ENCODE measurements at regions not wholly inside any gene's neighbourhood (a gene's known extent, or its start where the extent isn't known, plus 50 kb on each side); places are given as distances from the start of the nearest gene placed in this dataset.

DNA sequence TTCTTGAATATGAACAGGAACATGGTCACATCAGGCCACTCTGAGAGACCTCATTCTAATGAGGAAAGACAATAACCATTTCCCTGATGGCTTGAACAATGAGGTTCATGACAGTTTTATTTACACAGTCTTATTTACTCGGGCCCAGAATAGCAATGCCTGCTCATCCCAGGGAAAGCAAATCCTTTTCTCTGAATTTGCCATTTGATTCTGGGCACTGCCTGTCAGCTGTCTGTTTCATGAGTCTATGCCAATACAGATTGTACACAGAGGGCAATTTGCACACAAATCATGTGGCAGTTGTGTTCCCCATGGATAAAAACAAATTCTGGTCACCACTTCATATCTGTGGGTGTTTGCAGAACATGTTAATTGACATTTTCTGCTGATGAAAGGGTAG, 492.5 kb downstream of the ACTL7B start:
- Histone ChIP-seq H3K9me3 (ENCODE audit: control insufficient read depth in 1 of 2, low read length in 2 of 2) (no peaks in the 10 kb centered on the region), H3K36me3 (ENCODE audit: control insufficient read depth in 1 of 2, insufficient read depth in 2 of 2, low read length in 2 of 2) (no peaks in the 10 kb centered on the region), H3K27ac (ENCODE audit: low read length) (no peak overlapping the region), H3K4me1 (ENCODE audit: control insufficient read depth in 1 of 2, insufficient read depth in 2 of 2, low read length in 2 of 2) (no peaks in the 10 kb centered on the region), H3K27me3 (ENCODE audit: low read depth, low read length) (no peaks in the 10 kb centered on the region), H3K4me3 (ENCODE audit: low read depth in 1 of 2, low read length in 2 of 2) (no peak overlapping the region)

DNA sequence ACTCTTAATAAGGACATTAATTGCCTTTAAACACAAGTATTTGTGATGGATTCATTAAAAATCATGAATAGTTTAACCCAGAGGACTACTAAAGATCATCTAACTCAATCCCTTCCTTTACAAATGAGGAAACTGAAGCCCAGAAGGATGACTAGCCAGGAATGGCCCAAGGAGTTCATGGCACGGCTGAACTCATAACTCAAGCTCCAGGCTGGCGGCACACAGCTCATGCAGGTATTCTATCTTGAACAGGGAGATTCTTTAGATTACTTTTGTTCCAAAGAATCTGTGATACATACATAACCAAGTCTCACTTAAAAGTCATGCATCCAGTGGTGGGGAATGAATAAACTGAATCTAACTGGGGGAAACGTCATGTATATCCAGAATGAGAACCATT, 495.5 kb downstream of the ACTL7B start:
- H3K27ac ChIP-seq (ENCODE audit: low read length): no peak overlapping the region
- no peaks in the 10 kb centered on the region for H3K27me3 ChIP-seq (ENCODE audit: low read depth, low read length)
- no peaks in the 10 kb centered on the region for H3K36me3 ChIP-seq (ENCODE audit: control insufficient read depth in 1 of 2, insufficient read depth in 2 of 2, low read length in 2 of 2)
- H3K9me3 ChIP-seq (ENCODE audit: control insufficient read depth in 1 of 2, low read length in 2 of 2): no peaks in the 10 kb centered on the region
- H3K4me1 ChIP-seq (ENCODE audit: control insufficient read depth in 1 of 2, insufficient read depth in 2 of 2, low read length in 2 of 2): no peaks in the 10 kb centered on the region
- H3K4me3 ChIP-seq (ENCODE audit: low read depth in 1 of 2, low read length in 2 of 2): no peak overlapping the region

DNA sequence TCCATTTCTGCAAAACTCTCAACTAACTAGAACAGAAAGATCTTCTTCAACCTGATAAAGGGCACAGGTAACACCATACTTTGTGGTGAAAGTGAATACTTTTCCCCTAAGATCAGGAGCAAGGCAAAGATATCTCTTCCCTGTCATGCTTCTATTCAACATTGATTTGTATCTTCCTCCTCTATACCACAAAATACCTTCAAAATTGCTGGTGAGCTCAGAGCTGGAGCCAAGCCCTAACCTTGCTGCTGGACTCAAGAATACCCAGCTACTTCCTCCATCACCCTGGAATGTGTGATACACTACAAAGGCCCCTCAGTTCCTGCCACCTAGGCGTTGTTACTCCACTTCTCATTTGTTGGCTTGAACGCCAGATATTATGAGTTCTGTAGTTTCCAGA, 499.0 kb downstream of the ACTL7B start:
- Histone ChIP-seq H3K27ac (ENCODE audit: low read length) (no peak overlapping the region), H3K36me3 (ENCODE audit: control insufficient read depth in 1 of 2, insufficient read depth in 2 of 2, low read length in 2 of 2) (no peaks in the 10 kb centered on the region), H3K9me3 (ENCODE audit: control insufficient read depth in 1 of 2, low read length in 2 of 2) (no peaks in the 10 kb centered on the region), H3K4me1 (ENCODE audit: control insufficient read depth in 1 of 2, insufficient read depth in 2 of 2, low read length in 2 of 2) (no peaks in the 10 kb centered on the region), H3K4me3 (ENCODE audit: low read depth in 1 of 2, low read length in 2 of 2) (no peak overlapping the region), H3K27me3 (ENCODE audit: low read depth, low read length) (no peaks in the 10 kb centered on the region)

DNA sequence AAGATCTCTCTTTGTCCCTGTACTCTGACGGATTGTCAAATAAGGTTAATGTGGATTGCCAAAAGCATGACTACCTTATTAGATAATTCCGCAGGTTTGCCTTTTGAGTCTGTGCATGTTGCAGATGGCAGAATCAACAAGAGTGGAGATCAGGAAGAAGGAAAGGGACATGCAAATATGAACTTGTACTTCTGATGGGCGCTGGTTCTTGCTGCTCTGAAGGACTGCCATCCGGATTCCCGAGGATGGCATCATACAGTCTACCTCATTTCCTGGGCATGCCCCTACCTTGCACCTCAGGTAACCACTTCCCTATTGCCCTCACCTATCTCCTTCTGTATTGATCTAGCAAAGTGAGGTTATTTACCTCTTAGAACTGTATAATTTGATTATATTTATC, 504.2 kb downstream of the ACTL7B start:
- Histone ChIP-seq H3K36me3 (ENCODE audit: control insufficient read depth in 1 of 2, insufficient read depth in 2 of 2, low read length in 2 of 2) (no peaks in the 10 kb centered on the region), H3K27ac (ENCODE audit: low read length) (no peak overlapping the region), H3K9me3 (ENCODE audit: control insufficient read depth in 1 of 2, low read length in 2 of 2) (no peaks in the 10 kb centered on the region), H3K27me3 (ENCODE audit: low read depth, low read length) (no peaks in the 10 kb centered on the region), H3K4me1 (ENCODE audit: control insufficient read depth in 1 of 2, insufficient read depth in 2 of 2, low read length in 2 of 2) (no peaks in the 10 kb centered on the region), H3K4me3 (ENCODE audit: low read depth in 1 of 2, low read length in 2 of 2) (no peak overlapping the region)

DNA sequence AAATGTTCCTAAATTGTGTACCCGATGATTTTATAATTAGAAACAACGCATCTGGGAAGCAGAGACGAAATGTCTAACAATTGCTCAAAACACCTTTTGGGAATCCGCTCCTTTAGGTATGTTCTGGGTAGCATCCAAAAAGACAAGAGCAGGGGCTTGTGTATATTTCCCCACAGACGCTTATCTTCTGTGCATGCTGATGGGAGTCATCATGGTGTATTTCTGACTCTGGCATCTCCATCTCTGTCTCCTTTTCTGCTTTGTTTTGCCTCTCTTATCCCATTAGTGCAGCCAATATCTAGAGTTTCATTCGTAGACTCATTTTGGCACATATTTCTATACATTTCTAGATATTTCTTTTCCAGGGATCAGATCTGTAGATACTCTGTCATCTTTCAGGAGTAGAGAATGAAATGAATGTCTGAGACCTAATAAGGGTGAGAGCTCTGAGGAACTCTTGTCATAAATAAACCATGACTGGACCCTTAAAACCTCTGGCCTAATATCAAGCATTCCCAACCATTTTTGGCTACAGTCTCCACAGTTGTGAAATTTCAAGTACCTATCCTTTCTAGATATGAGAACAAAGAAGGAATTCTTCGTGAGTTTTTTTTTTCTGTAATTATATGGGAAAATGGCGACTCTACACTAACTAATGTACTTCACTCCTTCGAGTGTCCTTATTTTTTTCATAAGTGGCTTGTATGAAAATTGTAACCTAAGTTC, 508.2 kb downstream of the ACTL7B start:
- no peak overlapping the region for H3K27ac ChIP-seq (ENCODE audit: low read length)
- H3K9me3 ChIP-seq (ENCODE audit: control insufficient read depth in 1 of 2, low read length in 2 of 2): no peaks in the 10 kb centered on the region
- no peaks in the 10 kb centered on the region for H3K4me1 ChIP-seq (ENCODE audit: control insufficient read depth in 1 of 2, insufficient read depth in 2 of 2, low read length in 2 of 2)
- no peak overlapping the region for H3K4me3 ChIP-seq (ENCODE audit: low read depth in 1 of 2, low read length in 2 of 2)
- H3K36me3 ChIP-seq (ENCODE audit: control insufficient read depth in 1 of 2, insufficient read depth in 2 of 2, low read length in 2 of 2): no peaks in the 10 kb centered on the region
- no peaks in the 10 kb centered on the region for H3K27me3 ChIP-seq (ENCODE audit: low read depth, low read length)

DNA sequence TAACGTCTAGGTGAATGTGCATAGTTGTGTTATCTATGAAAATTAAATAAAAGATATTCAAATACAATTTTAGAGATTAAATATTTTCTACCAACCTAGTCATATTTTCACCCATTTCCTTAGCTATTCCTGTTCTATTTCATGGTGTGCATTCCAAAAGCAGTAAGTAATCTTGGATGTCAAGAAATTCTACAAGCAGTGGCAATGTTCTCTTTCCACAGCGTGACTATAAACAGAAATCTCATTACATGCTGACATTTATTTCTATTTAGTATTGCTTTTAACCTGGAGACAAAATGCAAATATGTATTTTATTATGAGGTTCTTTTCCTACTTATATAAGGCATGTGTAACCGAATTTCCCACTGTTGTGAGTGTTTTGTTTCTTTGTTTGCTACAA, 510.0 kb downstream of the ACTL7B start:
- H3K4me1 ChIP-seq (ENCODE audit: control insufficient read depth in 1 of 2, insufficient read depth in 2 of 2, low read length in 2 of 2): no peaks in the 10 kb centered on the region

DNA sequence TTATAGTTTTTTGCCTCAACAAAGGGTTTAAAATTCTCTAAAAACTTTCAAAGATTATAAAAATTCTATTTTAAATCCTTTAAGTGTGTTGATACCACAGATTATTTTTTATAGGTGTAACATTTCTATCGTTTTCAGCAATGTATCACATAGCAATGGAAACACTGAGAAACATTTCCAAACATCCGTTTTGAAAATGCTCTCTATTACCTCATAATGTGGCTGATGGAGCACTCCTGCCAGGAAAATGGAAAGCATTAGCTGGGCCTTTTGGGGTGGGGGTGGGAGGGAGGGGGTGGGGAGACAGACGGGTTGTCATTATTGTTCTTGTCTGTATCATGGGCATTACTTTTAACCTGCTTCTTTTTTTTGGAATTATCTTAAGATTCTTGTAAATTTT, 516.5 kb downstream of the ACTL7B start:
- no peaks in the 10 kb centered on the region for H3K9me3 ChIP-seq (ENCODE audit: control insufficient read depth in 1 of 2, low read length in 2 of 2)
- H3K4me1 ChIP-seq (ENCODE audit: control insufficient read depth in 1 of 2, insufficient read depth in 2 of 2, low read length in 2 of 2): no peaks in the 10 kb centered on the region
- no peak overlapping the region for H3K27ac ChIP-seq (ENCODE audit: low read length)
- H3K27me3 ChIP-seq (ENCODE audit: low read depth, low read length): no peaks in the 10 kb centered on the region
- no peak overlapping the region for H3K4me3 ChIP-seq (ENCODE audit: low read depth in 1 of 2, low read length in 2 of 2)
- no peaks in the 10 kb centered on the region for H3K36me3 ChIP-seq (ENCODE audit: control insufficient read depth in 1 of 2, insufficient read depth in 2 of 2, low read length in 2 of 2)

More for the DNA sequence above, 510.0 kb downstream of the ACTL7B start:
- H3K4me3 ChIP-seq (ENCODE audit: low read depth in 1 of 2, low read length in 2 of 2): no peak overlapping the region
- no peaks in the 10 kb centered on the region for H3K9me3 ChIP-seq (ENCODE audit: control insufficient read depth in 1 of 2, low read length in 2 of 2)
- H3K36me3 ChIP-seq (ENCODE audit: control insufficient read depth in 1 of 2, insufficient read depth in 2 of 2, low read length in 2 of 2): no peaks in the 10 kb centered on the region
- no peak overlapping the region for H3K27ac ChIP-seq (ENCODE audit: low read length)
- H3K27me3 ChIP-seq (ENCODE audit: low read depth, low read length): no peaks in the 10 kb centered on the region

DNA sequence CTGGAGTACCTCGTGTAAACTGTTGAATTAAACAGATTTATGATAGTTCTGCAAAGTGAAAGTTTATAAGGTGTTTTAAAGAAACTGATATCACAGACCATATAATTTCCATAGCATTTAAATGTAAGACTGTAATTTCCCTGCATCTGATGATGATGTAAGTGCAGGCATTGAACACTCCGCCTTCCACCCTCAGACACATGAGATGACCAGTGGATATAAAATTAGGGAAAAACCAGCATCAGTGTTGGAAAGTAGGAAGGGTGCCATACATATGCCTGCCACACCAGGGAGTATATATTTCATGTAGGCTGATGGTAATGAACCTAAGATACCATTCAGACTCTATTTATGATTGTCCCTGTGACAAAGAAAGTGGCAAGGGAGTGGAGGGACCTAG, 519.2 kb downstream of the ACTL7B start:
- H3K27me3 ChIP-seq (ENCODE audit: low read depth, low read length): no peaks in the 10 kb centered on the region

DNA sequence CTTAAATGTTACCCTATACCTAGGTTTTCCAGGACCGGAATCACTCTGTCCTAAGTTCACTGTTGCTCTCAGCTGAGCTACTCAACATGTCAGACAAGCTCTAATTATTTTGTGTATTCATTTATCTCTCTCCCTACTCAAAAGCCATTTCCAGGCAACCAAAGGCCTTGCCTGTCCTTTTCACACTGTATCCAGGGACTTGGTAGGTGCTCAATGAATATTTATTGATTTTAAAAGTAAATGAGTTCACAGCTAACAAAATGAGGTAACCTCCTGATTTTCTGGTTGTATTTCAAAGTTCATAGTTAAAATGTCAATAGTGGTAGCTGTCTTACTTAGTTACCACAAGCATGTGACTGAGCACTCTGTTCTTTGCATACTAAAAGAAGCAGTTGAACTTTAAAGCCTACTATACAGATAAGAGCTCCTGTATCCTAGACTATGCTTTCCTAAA, 522.2 kb downstream of the ACTL7B start:
- H3K4me1 ChIP-seq (ENCODE audit: control insufficient read depth in 1 of 2, insufficient read depth in 2 of 2, low read length in 2 of 2): no peaks in the 10 kb centered on the region
- H3K36me3 ChIP-seq (ENCODE audit: control insufficient read depth in 1 of 2, insufficient read depth in 2 of 2, low read length in 2 of 2): no peaks in the 10 kb centered on the region
- peaks cover 0 to under 1% of the 10 kb centered on the region in 2 donors for H3K9me3 ChIP-seq (ENCODE audit: control insufficient read depth in 1 of 2, low read length in 2 of 2)
- no peak overlapping the region for H3K27ac ChIP-seq (ENCODE audit: low read length)
- no peaks in the 10 kb centered on the region for H3K27me3 ChIP-seq (ENCODE audit: low read depth, low read length)
- H3K4me3 ChIP-seq (ENCODE audit: low read depth in 1 of 2, low read length in 2 of 2): no peak overlapping the region

More for the DNA sequence above, 519.2 kb downstream of the ACTL7B start:
- no peak overlapping the region for H3K4me3 ChIP-seq (ENCODE audit: low read depth in 1 of 2, low read length in 2 of 2)
- H3K9me3 ChIP-seq (ENCODE audit: control insufficient read depth in 1 of 2, low read length in 2 of 2): no peaks in the 10 kb centered on the region
- H3K4me1 ChIP-seq (ENCODE audit: control insufficient read depth in 1 of 2, insufficient read depth in 2 of 2, low read length in 2 of 2): no peaks in the 10 kb centered on the region
- no peaks in the 10 kb centered on the region for H3K36me3 ChIP-seq (ENCODE audit: control insufficient read depth in 1 of 2, insufficient read depth in 2 of 2, low read length in 2 of 2)
- H3K27ac ChIP-seq (ENCODE audit: low read length): no peak overlapping the region

DNA sequence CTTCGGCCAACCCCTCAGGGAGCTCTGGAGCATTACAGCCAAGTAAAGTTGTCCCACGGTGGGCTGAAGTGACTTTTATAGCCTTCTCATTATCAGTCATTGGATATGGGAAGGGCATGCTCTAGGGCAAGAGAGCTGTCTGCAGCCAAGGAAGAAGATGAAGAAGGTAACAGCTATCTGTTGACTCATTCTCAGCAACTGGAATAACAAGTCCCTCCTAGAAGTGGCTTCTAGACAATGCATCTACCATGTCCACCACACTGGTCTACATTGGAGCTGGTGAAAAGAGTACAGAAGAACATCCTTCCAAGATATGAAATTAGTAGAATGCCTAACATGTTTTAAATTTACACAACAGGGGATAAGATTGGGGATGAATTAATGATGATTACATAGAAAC, 524.2 kb downstream of the ACTL7B start:
- peaks cover 0 to 12% of the 10 kb centered on the region in 2 donors for H3K9me3 ChIP-seq (ENCODE audit: control insufficient read depth in 1 of 2, low read length in 2 of 2)
- H3K27me3 ChIP-seq (ENCODE audit: low read depth, low read length): no peaks in the 10 kb centered on the region
- H3K4me1 ChIP-seq (ENCODE audit: control insufficient read depth in 1 of 2, insufficient read depth in 2 of 2, low read length in 2 of 2): no peaks in the 10 kb centered on the region
- no peaks in the 10 kb centered on the region for H3K36me3 ChIP-seq (ENCODE audit: control insufficient read depth in 1 of 2, insufficient read depth in 2 of 2, low read length in 2 of 2)
- H3K27ac ChIP-seq (ENCODE audit: low read length): no peak overlapping the region
- no peak overlapping the region for H3K4me3 ChIP-seq (ENCODE audit: low read depth in 1 of 2, low read length in 2 of 2)

DNA sequence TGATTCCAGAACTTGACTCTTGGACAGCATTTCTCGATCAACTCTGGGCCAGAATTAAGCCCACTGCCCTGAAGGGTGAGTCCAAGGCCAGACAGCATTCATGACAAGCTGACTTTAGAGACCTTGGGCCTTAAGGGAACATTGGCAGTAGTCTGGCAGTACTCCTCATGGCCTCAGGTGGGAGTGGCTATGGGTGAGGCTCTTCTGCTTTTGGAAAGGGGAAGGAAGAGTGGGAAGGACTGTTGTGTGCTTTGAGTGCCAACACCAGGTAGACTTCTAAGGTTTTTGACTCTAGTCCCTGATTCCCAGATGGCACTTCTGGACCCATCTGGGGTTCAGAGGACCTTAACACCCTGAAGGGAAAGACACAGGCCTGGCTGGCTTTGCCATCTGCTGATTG, 530.4 kb downstream of the ACTL7B start:
- H3K9me3 ChIP-seq (ENCODE audit: control insufficient read depth in 1 of 2, low read length in 2 of 2): peaks cover 0 to 12% of the 10 kb centered on the region in 2 donors
- H3K4me3 ChIP-seq (ENCODE audit: low read depth in 1 of 2, low read length in 2 of 2): no peak overlapping the region
- no peaks in the 10 kb centered on the region for H3K36me3 ChIP-seq (ENCODE audit: control insufficient read depth in 1 of 2, insufficient read depth in 2 of 2, low read length in 2 of 2)
- no peak overlapping the region for H3K27ac ChIP-seq (ENCODE audit: low read length)
- H3K4me1 ChIP-seq (ENCODE audit: control insufficient read depth in 1 of 2, insufficient read depth in 2 of 2, low read length in 2 of 2): no peaks in the 10 kb centered on the region
- no peaks in the 10 kb centered on the region for H3K27me3 ChIP-seq (ENCODE audit: low read depth, low read length)

DNA sequence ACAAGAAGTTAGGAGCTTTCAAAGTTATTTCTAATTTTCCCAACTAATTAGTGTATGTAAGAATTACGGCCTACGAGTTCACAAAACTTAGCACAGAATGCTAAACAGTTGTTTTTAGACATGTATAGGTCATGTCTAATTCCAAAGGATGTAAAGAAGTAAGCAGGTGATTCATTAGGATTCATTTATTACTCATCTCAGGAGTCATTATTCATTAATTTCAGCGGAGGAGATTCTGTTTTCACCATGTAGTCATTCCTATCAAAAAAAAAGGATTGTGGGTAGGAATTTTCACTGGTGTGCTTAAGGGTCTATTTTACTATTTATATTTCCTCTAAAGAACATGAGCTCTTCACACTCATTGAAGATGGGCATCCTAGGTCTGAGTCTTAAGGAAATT, 532.2 kb downstream of the ACTL7B start:
- no peak overlapping the region for H3K4me3 ChIP-seq (ENCODE audit: low read depth in 1 of 2, low read length in 2 of 2)
- H3K27me3 ChIP-seq (ENCODE audit: low read depth, low read length): no peaks in the 10 kb centered on the region
- H3K27ac ChIP-seq (ENCODE audit: low read length): no peak overlapping the region
- H3K9me3 ChIP-seq (ENCODE audit: control insufficient read depth in 1 of 2, low read length in 2 of 2): peaks cover 0 to 11% of the 10 kb centered on the region in 2 donors
- H3K36me3 ChIP-seq (ENCODE audit: control insufficient read depth in 1 of 2, insufficient read depth in 2 of 2, low read length in 2 of 2): no peaks in the 10 kb centered on the region
- H3K4me1 ChIP-seq (ENCODE audit: control insufficient read depth in 1 of 2, insufficient read depth in 2 of 2, low read length in 2 of 2): no peaks in the 10 kb centered on the region
